A172 (cell line): ENCODE measurements at regions not wholly inside any gene's neighbourhood (a gene's known extent, or its start where the extent isn't known, plus 50 kb on each side); places are given as distances from the start of the nearest gene placed in this dataset.

ENCODE experiments used
- DNase-seq: peaks from one replicate; pipeline ENCODE4 v3.0.0-alpha.2; 2015; ENCODE audit warnings: low spot score

- DNase-seq = no peak
Measured at GRCh38 chr16:77592021-77592420, 130.3 kb upstream of the NUDT7 start.

DNA sequence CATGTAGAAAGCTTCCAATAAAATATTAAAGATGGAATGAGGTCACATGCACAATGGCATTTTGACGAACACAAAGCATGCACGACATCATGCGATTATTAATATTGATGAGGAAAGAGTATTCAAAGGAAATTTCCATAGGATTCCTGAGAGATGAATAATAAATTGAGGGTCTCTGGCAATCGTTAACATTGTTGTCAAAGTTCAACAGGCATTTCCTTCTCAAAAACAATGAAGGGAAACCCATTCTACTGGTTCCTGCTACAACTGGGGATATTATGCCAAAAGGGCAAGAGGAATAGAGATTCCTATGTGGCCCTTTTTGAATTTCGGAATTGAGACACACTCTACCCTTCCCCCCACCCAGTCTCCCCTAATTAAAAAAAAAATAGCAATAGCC is 128.3 kb upstream of the NUDT7 start:
- DNase-seq = no peak

DNA sequence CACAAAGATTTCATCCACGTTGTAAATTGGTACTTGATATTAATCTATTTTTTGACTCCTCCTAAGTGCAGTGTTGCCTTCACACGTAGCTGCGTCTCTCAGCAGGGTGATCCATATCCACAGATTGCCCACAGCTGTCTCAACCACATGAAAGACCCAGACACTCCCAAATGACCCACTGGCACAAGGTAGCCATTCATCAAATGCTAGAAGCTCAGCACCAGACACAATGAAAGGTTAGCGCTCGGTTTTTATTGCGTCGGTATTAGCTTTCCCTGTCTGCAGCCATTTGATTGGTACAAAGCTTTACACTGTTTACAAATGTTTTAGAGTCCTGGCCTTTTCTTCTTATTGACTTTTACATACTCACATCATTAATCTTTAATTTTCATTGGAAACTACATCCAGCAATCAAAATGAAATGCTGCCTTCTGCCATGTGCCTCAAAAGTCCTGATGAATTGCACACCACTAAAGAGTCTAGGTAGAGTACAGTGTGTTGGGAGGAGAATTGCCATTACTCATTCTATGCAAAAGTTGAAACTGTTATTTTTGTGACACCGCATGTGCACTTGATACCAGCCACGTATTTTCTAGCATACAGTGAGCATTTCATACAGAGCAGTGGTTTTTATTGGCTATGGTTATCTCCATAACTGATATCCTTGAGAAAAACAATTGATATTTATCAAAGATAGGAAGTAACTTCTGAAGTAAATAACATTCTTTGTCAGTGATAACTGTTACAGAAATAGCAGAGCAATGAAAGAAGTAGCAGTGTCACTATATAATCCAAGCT is 127.3 kb upstream of the NUDT7 start:
- peak; percentile 28 for DNase-seq

DNA sequence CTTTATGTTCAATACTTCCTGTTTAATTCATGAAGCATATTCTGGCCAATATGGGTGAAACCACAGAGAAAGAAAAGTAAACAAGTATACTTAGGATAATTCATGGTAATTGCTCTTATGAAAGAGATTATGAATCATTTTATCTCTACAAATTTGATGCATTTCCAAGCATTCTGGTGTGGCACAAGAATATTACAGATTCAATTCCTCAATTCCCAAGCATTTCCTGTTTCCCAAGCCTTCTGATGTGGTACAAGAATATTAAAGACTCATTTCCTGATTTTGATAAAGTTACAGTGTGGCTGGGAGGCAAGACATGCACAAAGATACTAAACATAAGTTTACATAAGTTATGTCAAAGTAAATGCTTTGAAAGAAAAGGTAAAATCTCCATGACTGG is 126.1 kb upstream of the NUDT7 start:
- DNase-seq = peak; percentile 49

- DNase-seq = peak; percentile 51
Measured at GRCh38 chr16:77599793-77600415, 122.4 kb upstream of the NUDT7 start.

GRCh38 chr16:77600555-77600954 is 121.8 kb upstream of the NUDT7 start:
- no peak for DNase-seq

DNA sequence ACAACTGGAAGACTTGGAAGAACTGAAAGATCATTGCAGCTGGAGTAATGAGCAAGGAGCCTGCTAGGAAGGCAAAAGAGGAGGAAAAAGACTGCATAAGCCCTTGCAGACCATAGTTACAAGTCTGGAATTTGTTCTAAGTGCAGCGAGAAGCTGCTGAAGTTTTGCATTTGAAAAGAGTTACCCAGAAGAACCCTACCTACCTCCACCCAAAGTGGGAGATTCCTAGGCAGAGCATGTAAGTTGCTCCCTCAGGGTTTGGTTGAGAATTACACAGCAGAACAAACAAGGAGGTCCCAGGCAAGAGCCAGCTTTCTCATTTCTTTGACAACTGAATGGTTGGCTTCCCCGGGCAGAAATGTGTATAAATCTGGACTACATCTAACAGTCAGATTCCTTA is 118.7 kb upstream of the NUDT7 start:
- DNase-seq = no peak

GRCh38 chr16:77610496-77610895 is 111.8 kb upstream of the NUDT7 start:
- no peak for DNase-seq

DNA sequence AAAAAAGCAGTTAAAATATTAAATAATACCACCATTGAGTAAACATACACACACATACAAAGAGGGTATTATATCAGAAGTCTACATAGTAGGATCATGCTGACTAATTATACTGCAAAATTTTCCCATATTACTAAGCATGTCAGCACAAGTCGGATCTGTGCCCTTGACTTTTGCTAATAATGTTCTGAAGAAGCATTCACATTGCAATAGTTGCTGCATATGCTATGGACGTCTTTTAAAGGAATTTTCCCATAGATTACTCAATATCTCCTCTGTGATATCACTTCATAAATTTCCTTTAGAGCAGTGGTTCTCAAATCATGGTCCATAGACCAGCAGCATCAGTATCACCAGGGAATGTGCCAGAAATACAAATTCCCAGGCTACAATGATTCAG is 110.9 kb upstream of the NUDT7 start:
- no peak for DNase-seq

GRCh38 chr16:77612596-77612995 is 109.7 kb upstream of the NUDT7 start:
- DNase-seq = no peak

GRCh38 chr16:77613095-77613494 is 109.2 kb upstream of the NUDT7 start:
- no peak for DNase-seq

- no peak for DNase-seq
Measured at GRCh38 chr16:77617553-77617952, 104.8 kb upstream of the NUDT7 start.

DNA sequence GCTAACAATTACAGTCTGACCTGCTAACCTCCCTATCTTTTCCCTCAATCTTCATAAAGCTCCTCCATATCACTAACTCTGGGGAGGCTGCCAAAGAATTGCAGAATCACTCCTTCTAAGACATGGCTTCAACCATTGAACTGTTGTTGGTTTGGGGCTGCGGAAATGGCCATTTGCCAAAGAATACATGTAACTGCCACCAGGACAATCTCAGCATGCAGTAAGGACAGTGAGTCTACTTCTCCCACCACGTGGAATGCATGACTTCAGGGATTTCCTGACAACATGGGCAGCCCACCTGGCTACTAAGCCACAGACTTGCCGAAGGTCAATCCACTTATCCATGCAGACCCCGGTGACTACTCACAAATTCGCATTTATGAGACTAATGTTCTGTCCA is 104.3 kb upstream of the NUDT7 start:
- peak; percentile 53 for DNase-seq

DNA sequence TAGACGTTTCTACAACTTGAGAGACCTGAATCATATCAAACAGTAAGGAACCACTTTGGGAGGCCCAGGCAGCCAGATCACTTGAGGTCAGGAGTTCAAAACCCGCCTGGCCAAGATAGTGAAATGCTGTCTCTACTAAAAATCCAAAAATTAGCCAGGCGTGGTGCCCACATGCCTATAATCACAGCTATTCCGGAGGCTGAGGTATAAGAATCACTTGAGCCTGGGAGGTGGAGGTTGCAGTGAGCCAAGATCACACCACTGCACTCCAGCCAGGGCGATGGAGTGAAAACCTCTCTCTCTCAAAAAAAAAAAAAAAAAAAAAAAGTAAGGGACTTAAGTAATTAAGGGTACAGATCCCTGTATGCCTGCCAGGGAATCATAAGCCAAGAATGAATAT is 103.4 kb upstream of the NUDT7 start:
- DNase-seq = no peak

- DNase-seq = no peak
Measured at GRCh38 chr16:77624085-77624484, 98.2 kb upstream of the NUDT7 start.

- no peak for DNase-seq
Measured at GRCh38 chr16:77636615-77637014, 85.7 kb upstream of the NUDT7 start.

DNA sequence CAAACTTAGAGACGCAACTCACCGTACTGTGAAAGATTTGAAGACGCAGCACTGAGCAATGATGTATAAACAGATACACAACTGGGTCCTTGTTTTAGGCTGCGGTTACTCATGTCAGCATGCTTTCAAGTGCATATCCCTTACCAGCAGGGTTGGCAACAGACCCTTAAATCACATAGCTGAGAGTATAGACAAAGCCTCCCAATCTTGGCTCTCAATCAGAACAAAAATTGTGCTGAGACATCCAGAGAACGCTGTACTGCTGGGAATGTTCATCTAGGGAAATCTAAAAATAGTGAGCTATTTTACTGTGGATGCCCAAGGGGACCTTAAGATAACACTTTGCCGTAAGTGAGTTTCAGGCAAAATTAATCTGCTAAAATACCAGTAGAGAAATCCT is 84.4 kb upstream of the NUDT7 start:
- no peak for DNase-seq

DNA sequence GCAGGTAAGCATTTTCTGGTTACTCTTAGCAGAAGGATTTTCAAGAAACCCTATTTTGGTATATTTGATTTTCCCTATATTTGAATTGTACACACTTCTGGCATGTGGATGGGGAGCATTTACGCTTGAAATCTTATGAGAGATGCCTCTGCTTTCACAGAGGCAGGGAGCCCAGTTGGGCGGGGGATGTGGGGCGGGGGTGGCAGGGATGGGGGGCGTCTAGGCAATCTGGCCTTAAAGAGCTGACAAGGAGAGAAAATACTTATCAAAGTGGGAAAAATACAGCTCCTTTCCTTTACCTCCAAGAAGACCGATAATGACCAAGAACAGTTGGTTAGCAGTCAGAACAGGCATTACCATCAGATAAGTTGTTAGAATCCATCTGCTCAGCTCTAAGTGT is 79.1 kb upstream of the NUDT7 start:
- no peak for DNase-seq

GRCh38 chr16:77645764-77646163 is 76.5 kb upstream of the NUDT7 start:
- no peak for DNase-seq

DNA sequence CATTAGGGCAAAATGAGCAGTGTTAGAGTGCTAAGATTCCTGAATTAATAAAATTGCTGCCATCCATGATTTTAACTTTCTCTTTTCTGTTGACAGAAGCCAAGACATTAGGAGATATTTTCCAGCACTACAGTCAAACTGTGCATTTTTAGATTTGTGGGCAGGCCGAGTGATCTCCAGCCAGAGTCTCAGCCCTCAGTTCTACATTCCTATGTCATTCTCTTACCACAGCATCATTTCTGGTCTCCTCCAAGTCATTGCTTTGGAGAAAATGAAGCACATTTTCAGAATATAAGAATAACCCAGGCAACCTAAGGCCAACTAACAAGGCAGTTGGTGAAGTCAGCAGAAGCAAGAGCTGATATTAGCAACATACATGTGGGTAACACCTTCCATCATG is 74.6 kb upstream of the NUDT7 start:
- no peak for DNase-seq

DNA sequence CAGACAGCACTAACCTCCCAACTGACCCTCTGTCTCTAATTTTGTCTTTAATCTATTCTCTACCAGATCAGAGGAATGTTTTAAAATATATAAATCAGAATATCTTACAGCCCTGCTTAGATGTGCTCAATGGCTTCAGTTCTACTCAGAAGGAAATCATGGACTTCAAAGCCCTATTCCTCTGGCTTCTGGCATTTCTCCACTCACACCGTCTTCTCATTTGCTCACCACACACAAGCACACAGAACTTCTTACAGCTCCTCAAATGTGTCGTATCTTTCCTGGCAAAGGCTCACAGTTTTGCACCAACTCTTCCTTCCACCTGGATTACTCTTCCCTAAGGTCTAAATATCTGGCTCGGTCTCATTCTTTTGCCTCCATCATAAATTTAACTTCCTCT is 71.6 kb upstream of the NUDT7 start:
- no peak for DNase-seq

GRCh38 chr16:77652399-77652798 is 69.9 kb upstream of the NUDT7 start:
- DNase-seq = no peak

- DNase-seq = peak; percentile 96
Measured at GRCh38 chr16:77657016-77657415, 65.3 kb upstream of the NUDT7 start.

DNA sequence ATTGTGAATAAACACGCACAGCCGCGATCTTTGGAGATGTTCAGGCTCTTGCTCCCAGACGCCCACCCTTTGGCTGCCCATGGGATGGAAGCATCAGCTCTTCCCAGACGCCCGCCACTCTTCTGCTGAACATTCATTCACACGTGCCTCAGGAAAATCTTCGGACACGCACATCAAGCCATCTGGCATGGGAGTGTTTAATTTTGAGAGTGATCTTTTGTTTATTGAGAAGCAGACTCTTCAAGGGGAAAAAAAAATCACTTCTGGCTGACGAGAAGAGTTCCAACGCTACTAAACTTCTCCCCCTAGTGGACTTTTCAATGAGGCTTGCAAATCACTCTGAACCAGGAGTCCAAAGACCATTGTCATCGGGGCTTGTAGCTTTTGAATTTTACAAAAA is 62.0 kb upstream of the NUDT7 start:
- DNase-seq = peak; percentile 59
